Fibroblast of skin of back (primary cell): ENCODE measurements at regions not wholly inside any gene's neighbourhood (a gene's known extent, or its start where the extent isn't known, plus 50 kb on each side); places are given as distances from the start of the nearest gene placed in this dataset.
"Not testable (repeated sequence)": the region's sequence is repeated elsewhere in the genome, so short reads cannot be mapped to it uniquely, and the experiment has no call there.

Experiments used
- DNase-seq: peaks from one replicate; pipeline ENCODE4 v3.0.0-alpha.2; 2013

DNA sequence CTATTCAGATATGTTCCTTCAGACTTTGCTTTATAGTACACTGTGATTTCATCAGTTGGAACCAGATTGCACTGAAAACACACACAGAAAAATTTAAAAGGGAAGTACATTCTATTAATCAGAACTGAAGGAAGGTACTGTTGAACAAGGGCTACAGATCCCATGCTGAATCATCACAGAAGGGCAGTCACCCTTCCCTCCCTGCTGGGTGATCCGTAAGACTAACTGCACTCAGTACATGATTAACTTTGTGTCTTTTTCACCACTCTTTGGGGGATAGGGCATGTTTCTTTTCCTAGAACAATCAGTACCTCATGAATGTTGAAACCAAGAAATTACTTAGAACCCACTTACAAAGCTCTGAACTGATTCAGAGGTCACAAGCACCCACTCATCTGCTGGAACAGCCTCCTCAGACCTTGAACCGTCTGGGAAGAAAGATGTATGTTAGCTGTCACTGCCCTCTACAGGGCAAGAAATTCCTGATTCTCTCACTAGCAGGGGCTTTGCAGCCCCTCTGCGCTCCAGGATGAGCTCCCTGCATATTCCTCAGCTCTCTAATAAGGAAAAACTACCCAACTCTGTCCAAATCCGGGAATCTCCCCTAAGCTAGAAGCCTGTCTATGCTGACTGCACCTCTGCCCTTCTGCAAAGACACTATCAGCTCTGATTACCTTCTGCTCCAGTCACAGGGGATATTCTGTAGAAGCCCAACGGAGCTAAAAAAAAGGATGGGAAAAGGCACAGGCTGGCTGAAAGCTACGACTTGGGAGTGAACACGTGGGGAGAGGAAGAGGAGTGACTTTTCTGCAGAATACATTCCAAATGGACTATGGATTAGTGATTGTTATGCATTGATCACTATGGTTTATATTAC lies 51.0 kb downstream of the IARS1 start:
- peak; percentile 7 for DNase-seq

DNA sequence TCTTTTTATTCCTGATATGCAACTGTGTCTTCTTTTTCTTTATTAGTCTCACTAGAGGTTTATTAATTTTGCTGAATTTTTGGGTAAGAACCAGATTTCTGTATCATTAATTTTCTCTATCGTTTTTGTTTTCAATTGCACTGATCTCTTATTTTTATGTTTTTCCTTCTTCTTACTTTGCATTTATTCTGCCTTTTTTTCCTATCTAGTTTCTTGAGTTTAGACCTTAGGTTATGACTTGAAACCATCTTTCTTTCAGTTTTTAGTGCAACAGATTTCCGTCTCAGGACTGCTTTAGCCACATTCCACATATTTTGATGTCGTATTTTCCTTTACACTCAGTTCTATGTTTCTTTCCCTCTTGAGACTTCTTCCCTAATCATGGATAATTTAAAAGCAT lies 56.6 kb downstream of the IARS1 start:
- no peak for DNase-seq

DNA sequence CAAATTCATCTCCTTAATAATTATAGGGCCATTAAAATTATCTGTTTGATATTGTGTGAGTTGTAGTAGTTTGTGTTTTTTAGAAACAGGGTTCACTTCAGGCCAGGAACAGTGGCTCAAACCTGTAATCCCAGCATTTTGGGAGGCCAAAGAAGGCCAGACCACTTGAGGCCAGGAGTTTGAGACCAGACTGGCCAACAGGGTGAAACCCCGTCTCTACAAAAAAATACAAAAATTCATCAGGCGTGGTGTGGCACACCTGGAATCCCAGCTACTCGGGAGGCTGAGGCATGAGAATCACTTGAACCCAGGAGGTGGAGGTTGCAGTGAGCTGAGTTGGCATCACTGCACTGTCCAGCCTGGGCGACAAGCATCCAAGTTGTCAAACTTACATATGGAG lies 57.0 kb downstream of the IARS1 start:
- no peak for DNase-seq

DNA sequence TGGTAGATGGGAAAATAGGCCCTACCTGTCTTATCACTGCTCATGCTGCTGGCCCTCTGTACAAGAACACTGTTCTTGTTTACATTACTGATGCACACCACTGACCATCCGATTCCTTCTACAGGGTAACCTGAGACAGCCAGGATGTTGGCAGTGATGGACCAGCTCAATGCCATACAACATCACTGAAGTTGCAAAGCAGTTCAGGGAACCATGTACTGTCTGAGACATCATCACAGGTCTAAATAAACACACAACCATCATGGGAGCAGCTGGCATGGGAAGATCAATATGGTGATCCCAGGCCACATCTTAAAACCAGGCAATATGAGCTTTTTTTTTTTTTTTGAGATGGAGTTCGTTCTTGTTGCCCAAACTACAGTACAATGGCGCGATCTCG lies 59.0 kb downstream of the IARS1 start:
- no peak for DNase-seq

DNA sequence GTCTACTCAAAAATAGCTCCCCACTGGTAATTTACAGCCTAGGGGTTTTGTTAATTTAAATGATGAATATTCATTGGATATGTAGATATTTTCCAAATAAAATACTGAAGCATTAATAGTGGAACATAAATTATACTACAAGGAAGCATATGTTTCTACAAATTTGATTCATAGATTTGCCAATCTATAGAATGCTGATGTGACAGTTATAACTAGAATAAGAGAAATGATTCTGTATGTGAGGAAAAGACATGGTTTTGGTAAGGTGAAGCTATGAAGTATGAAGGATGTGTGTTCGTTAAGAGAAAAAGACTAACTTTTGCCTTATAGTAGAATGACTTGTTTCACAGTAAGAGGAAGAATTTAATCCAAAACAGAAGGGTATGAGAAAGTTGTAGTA lies 61.3 kb downstream of the IARS1 start:
- DNase-seq = no peak

DNA sequence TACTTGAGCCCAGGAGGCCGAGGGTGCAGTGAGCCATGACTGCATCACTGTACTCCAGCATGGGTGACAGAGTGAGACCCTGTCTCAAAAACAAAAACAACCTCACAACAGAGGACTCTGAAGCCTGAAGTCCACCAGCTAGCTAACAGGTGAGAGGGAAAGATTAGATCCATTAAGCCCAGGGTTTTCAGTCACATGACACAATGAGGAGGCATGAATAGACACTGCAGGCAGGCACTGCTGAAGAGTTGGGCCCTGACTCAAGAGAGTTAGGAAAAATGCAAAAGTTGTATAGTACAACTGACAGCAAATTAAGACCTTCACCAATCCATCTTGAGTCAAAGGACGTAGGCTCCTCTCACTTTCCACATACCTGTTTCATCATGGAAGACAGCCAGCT lies 64.9 kb downstream of the IARS1 start:
- DNase-seq = no peak

DNA sequence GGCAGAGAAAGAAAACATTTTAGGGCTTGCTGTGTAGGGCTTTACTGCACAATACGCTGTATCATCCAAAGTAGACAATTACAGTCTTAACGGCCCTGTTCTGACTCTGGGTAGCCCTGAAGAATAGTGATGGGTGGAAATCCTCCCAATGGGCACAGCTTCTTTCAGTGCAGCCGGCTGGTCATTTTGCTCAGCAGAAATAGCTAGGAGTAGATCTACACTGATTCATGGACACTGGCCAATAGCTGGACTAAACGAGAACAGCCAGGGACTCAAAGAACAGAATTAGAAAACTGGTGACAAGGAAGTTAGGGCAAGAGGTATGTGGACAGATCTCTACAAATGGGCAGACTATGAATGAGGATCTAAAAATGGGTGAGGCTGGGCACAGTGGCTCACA lies 69.3 kb downstream of the IARS1 start:
- DNase-seq = no peak

DNA sequence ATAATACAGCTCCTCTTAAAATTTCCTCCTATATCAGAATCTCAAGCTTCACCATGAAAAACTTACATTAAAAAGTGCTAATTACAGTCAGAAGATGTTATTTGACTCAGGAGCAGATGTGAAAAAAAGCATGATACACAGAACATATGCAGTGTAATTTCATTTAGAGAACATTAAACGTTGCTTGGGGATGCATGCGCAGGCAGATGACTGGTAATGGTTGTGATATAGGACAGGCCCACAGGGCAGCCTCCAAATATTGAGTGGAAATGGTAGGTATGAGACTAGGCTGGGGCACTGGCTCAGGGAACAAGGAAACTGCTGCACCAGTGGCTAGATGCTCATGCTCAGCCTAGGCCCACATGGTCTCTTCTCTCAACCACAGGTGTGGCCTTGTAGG lies 69.7 kb downstream of the IARS1 start:
- no peak for DNase-seq

DNA sequence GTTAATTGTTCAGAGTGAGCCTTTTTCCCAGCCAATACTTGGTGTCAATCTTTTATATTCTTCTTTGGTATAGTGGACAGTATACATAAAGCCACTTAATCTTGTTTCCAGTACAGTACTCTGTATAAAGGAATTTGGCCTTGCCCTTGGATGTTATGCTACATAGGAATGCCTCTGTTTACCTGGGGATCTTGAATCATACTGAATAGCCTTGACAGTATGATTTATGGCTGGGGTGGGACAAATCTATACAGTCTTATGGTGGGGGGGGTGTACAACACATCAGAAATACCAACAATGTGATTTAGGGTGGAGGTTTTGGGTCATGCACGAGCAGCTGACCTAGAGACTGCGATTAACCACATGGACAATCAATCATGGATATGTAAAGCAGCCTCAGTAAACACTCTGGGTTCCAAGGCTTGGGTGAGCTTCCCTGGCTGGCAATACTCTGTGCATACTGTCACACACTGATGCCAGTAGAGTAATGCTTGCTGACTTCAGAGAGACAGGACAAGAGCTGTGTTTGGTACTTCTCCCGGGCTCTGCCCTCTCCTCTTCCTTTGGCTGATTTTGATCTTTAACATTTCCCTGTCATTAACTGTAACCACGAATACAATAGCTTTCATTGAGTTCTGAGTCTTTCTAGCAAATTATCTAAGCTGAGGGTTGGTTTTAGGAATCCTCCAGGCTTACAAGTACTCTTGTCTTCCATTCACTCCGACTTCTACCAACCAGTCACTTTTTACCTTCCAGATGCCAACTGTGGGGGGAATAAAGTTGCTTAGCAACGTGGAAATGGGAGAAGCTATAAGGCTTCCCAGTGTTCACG lies 84.6 kb downstream of the IARS1 start:
- no peak for DNase-seq

DNA sequence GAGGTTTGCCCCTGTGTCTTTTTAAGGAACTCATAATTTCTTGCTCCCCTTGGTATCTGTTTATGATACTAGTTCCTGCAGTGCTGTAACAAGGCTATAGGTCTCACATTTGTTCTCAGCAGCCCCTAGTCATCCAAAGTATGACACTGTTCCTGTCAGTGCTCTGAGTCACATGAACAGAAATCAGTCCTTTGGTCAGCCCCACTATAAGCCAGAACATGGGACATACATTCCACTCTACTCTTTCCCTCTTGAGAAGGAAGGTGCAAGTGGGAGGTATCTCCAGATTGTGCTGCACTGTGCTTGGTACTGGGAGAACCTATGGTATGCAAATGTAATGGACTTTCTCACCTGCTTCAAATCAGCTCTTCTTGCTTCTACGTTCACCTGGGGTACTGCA lies 87.0 kb downstream of the IARS1 start:
- peak; percentile 25 for DNase-seq

DNA sequence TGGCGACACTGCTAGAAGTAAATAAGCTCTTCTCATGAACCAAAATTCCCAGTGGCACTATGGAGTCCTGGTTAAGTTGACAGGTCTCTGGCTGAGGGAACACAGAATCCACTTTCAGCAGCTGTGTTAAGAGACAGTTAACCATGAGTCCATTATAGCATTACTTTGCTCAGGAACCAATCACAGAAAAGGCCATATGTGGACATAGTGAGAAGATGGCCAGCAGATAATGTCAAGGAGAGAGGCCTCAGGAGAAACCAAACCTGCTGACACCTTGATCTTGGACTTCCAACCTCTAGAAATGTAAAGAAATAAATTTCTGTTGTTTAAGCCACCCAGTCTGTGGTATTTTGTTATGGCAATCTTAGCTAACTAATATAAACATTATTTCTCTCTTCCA lies 88.7 kb upstream of the SPTLC1 start:
- DNase-seq = not testable (repeated sequence)

DNA sequence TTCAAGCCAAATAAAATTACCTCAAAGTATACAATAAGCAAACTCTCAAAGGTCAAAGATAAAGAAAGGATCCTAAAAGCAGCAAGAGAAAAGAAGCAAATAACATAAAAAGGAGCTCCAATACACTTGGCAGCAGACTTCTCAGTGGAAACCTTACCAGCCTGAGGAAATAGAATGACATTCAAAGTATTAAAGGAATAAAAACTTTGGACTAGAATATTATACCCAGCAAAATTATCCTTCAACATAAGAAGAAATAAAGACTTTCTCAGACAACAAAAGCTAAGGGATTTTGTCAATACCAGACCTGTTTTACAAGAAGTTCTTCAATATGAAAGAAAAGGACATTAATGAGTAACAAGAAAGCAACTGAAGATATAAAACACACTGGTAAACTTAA lies 83.0 kb upstream of the SPTLC1 start:
- DNase-seq = not testable (repeated sequence)

DNA sequence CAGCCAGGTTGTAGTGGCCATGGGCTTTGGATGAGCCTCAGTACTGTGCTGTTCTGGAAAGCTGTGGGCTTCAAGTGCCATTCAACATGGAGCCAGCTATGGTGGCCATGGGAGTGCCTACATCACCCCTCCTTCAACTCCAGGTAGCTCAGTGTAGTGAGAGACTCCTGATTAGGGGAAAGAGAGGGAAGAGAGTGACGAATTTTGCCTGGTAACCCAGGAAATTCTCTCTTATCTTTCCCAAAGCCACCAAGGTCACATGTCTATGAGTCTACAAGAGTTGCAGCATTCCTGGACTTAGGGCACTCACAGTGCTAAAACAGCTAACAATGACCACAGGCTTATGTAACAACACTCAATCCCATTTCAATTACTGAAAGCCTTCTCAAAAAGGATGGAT lies 81.7 kb upstream of the SPTLC1 start:
- peak; percentile 37 for DNase-seq

DNA sequence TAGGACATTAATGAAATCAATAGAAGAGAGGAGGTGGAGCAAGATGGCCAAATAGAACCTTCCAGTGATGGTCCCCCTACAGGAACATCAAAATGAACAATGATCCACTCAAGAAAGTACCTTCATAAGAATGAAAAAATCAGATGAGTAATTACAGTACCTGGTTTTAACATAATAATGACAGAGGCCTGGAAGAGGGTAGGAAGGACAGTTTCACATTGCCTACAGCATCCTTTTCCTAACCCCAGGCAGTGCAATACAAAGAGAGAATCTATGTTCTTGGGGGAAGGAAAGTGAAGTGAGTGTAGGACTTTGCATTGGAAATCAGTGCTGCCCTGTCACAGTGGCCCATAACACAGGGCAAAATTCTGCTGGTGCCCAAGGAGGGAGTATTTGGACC lies 81.2 kb upstream of the SPTLC1 start:
- no peak for DNase-seq

DNA sequence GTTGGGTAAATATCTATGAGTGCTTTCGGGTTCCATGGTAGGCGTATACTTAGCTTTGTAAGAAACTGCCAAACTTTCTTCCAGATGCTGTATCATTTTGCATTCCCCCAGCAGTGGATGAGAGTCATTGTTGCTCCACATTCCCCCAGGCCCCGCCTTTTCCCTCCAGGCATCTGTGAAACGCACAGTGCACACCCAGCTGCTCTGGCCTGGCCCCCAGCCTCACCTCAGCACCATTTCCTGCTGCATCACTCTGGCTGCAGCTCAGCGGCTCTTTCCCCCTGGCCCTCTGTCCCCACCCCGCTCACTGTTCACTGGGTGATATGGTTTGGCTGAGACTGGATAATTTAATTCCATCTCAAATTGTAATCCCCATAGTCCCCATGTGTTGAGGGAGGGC lies 76.6 kb upstream of the SPTLC1 start:
- DNase-seq = peak; percentile 32

DNA sequence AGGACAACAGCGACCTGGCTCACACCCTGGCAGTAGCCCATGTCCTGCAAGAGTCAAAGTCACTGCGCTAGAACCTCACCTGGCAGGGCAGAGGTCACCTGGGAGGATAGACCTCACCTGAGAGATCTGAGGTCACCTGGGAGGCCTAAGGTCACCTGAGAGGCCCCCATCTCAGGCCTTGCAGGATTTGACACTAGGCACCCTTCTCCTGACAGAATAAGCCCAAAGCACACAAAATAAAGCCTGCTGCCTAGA lies 75.2 kb upstream of the SPTLC1 start:
- DNase-seq = no peak

DNA sequence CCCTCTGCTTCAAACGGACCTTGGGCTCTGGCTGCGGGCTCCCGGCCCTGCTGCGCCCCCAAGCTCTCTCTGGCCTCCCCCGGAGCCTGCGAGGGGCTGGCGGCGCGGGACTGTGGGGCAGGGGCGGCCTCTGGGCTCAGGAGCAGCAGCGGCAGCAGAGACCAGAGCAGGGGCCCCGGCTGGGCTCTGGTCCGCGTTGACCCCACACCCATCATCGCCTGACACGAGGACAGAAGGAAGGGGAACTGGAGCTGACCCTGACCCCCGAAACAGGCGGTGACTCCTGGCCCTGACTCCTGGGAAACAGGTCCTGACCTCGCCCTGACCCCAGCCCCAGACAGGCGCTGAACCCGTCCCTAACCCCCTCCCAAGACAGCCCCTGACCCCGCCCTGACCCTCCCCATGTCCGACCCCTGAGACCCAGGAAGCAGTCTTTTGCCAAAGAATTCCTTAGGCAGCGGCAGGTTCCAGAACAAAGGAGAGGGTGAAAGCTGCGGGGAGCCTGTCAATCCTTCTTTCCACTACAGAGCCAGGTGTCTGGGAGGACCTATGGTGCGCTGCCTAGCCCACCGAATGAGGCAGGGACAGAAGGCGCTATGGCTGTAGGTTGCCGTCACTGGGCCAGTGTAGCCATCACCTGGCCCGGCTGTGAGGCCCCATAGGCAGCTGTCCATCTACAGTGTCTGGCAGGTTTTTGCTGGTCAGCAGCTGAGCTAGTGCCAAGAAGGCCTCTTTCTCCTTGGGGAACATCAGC lies 74.7 kb upstream of the SPTLC1 start:
- no peak for DNase-seq

DNA sequence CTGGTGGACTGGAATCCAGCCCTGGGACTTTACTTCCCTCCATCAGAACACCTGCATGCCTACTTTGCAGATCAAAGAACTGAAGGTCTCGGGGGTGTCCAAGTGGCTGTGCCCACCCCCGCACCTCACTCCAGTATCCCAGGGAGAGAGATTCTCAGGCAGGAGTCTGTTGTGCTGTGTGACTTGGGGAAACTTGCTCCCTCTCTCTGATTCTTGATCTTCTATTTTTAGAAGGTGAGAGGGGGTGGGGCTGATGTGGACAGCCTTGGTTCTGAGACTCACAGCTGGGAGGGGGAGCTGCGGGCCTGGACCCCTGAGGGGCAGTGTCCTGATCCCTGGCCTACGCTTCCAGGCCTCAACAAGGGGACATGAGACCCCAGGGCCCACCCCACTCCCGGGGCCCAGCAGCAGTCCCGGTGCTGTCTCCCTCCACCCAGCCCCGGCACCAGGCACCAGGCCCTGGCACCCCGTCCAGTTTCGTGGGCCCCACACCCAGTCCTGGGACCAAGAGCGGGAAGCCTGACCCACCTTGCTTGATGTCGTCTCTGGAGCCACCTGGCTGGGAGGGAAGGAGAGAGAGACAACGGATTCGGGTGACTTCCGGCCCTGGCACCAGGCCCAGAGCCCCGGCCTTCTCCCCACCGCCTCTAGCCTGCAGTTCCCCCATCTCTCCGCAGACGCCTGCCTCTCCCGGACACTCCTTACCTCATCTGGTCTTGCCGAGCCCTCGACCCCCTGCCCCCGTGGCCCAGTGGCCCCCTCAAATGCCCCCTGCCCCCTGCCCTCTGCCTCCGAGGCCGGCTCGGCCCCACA lies 74.0 kb upstream of the SPTLC1 start:
- DNase-seq = no peak

DNA sequence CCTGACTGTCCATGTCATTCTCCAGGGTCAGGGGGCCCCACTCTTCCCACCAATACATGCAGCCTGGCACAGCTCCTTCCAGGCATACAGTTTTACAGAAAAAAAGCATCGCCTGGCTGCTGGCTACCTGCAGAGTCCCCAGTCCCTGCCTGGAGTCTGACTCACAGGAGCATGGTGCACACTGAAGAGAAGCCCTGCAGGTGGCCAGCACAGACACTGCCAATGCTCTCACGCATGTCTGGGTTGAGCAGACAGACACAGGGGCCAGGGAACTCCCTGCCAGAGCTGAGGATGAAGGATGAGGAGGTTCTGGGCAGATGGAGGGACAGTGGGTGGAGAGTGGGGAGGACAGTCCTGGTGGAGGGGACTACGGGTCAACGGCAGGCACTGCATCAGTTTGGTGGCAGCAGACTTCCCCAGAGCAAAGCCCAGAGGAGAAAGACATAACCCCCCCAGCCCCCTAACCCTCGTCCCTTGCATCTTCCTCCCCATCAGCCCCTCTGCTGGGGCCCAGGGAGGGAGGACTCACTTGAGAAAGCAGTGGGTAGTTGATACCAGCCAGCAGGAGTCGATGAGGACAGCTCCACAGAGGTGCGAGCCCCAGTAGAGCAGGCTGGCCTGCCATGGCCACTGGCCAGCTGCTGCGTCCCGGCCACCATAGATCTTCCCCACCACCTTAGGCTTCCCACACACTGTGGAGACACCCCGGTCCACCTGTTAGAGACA lies 72.9 kb upstream of the SPTLC1 start:
- DNase-seq = peak; percentile 4

DNA sequence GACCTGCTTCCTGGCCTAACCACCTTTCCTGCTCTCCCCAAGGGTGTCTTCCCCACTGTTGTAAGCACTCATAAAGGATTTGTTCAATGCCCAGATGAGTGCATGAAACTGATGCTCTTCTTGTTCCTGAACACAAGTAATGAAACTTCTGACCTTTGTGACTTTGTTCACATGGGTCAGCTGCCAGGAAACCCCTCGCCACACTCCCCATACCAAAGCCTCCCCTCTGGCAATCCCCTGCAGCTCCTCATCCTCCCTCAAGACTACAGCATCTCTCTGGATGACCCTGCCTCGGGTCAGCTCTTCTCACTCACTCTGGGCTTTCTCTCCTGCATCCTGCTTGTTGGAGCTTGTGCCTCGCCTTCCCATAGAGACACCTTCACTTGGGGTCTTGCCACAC lies 72.2 kb upstream of the SPTLC1 start:
- DNase-seq = no peak

DNA sequence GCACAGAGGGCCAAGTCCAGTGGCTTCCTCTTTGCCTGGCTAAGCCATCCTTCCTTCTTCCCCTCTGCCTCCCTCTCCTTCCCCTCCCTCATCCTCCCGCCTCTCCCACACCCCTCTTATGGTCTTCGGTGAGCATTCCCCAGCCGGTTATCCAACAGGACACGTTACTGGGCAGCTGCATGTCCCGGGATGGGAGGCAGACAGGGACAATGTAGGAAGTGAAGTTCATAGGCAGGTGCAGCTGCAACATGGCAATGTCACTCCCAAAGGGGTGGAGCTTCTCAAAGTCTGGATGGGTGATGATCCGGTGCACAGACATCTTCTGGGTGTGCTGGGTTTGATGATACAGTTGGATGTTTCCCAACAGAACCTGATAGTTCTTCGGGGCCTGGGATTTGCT lies 71.4 kb upstream of the SPTLC1 start:
- DNase-seq = no peak

DNA sequence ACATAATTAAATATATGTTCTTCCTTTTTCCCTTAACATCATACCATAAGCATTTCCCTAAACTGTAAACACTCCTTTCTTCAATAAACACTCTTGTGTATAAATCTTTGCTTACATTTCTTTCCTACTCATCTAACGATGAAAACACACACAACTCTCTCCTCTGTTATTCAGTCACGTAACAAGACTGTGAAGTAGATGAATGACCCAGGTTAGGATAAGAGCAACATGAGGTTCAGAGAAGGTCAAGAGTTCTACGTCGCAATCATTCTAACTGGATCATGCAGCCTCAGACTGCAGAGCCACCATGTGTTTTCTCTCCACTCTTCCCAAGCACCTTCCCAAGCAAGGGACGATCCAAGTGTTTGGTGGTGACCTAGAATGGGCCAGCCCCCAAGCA lies 70.5 kb upstream of the SPTLC1 start:
- DNase-seq = no peak
